HFFc6 (cell line): ENCODE measurements at regions not wholly inside any gene's neighbourhood (a gene's known extent, or its start where the extent isn't known, plus 50 kb on each side); places are given as distances from the start of the nearest gene placed in this dataset.
"Not testable (repeated sequence)": the region's sequence is repeated elsewhere in the genome, so short reads cannot be mapped to it uniquely, and the experiment has no call there.

Experiments used
- DNase-seq: peaks from one replicate; pipeline ENCODE4 v3.0.0-alpha.2; 2018
- H3K27ac Mint-ChIP-seq: 2 replicates; pipeline ENCODE4 v1.8.0; 2020; ENCODE audit warnings: mild to moderate bottlenecking, mixed read lengths
- H3K27me3 Mint-ChIP-seq: 2 replicates; pipeline ENCODE4 v1.8.0; 2021; ENCODE audit warnings: mild to moderate bottlenecking, moderate library complexity, mixed read lengths; ENCODE audit not compliant: insufficient read depth
- H3K36me3 Mint-ChIP-seq: 2 replicates; pipeline ENCODE4 v1.8.0; 2021; ENCODE audit warnings: low read depth, mixed read lengths
- H3K4me1 Mint-ChIP-seq: 2 replicates; pipeline ENCODE4 v1.8.0; 2020; ENCODE audit warnings: low read depth, mixed read lengths
- H3K4me3 Mint-ChIP-seq: 2 replicates; pipeline ENCODE4 v1.8.0; 2020; ENCODE audit warnings: mild to moderate bottlenecking, moderate library complexity, mixed read lengths
- H3K9me3 Mint-ChIP-seq: 2 replicates; pipeline ENCODE4 v1.8.0; 2020; ENCODE audit warnings: mild to moderate bottlenecking, mixed read lengths
- CTCF ChIP-seq: fragments of 200-600 bp; sonication (generic); IDR thresholded peaks from 2 replicates; pipeline ENCODE4 v1.5.0; 2021; ENCODE audit warnings: antibody characterized with exemption, mild to moderate bottlenecking

- Mint-ChIP-seq H3K9me3 (no peaks in the 10 kb centered on the region), H3K27me3 (no peaks in the 10 kb centered on the region)
Observed at GRCh38 chr6:26278536-26278935, 86.5 kb upstream of the BTN3A2 start.

GRCh38 chr6:26279371-26279770 is 85.6 kb upstream of the BTN3A2 start:
- H3K4me1 Mint-ChIP-seq, result peaks cover 20% of the 10 kb centered on the region
- H3K36me3 Mint-ChIP-seq, H3K27ac Mint-ChIP-seq, H3K27me3 Mint-ChIP-seq, H3K4me3 Mint-ChIP-seq, H3K9me3 Mint-ChIP-seq, DNase-seq: not testable (repeated sequence)

More at GRCh38 chr6:26278536-26278935, 86.5 kb upstream of the BTN3A2 start:
- TF ChIP-seq CTCF, result no peak
- Mint-ChIP-seq H3K36me3 (no peaks in the 10 kb centered on the region), H3K4me3 (no peak overlapping the region), H3K4me1 (peaks cover 16% of the 10 kb centered on the region), H3K27ac (no peak overlapping the region)
- DNase-seq, result no peak

GRCh38 chr6:26280407-26280806 is 84.6 kb upstream of the BTN3A2 start:
- H3K27me3 Mint-ChIP-seq, result no peaks in the 10 kb centered on the region; the same call in 1 of the 2 replicates
- TF ChIP-seq CTCF, result no peak
- H3K27ac Mint-ChIP-seq, result peak overlapping the region; percentile 32; the same call in 1 of the 2 replicates
- no peaks in the 10 kb centered on the region for H3K36me3 Mint-ChIP-seq
- no peaks in the 10 kb centered on the region for H3K9me3 Mint-ChIP-seq
- no peak overlapping the region for H3K4me3 Mint-ChIP-seq
- no peak for DNase-seq
- peaks cover 28% of the 10 kb centered on the region for H3K4me1 Mint-ChIP-seq

GRCh38 chr6:26284537-26285142 is 80.4 kb upstream of the BTN3A2 start:
- peaks cover 26% of the 10 kb centered on the region for H3K9me3 Mint-ChIP-seq
- H3K4me3 Mint-ChIP-seq, result peak overlapping the region; percentile 91
- peak overlapping the region; percentile 98 for H3K27ac Mint-ChIP-seq
- DNase-seq, result no peak
- H3K4me1 Mint-ChIP-seq, result peaks cover 36% of the 10 kb centered on the region
- peaks cover 5% of the 10 kb centered on the region for H3K27me3 Mint-ChIP-seq
- no peak for TF ChIP-seq CTCF
- no peaks in the 10 kb centered on the region for H3K36me3 Mint-ChIP-seq

- peak overlapping the region; percentile 98 for H3K27ac Mint-ChIP-seq
- H3K36me3 Mint-ChIP-seq, result no peaks in the 10 kb centered on the region
- DNase-seq, result peak; percentile 99
- H3K9me3 Mint-ChIP-seq, result peaks cover 26% of the 10 kb centered on the region
- peaks cover 5% of the 10 kb centered on the region for H3K27me3 Mint-ChIP-seq
- TF ChIP-seq CTCF, result 0 out of 2 replicates have a peak, but pooled peaks have one; percentile 12
- H3K4me1 Mint-ChIP-seq, result peaks cover 36% of the 10 kb centered on the region
- peak overlapping the region; percentile 91 for H3K4me3 Mint-ChIP-seq
Observed at GRCh38 chr6:26285143-26286134, 79.6 kb upstream of the BTN3A2 start.
